WTC11 (cell line): ENCODE measurements at regions not wholly inside any gene's neighbourhood (a gene's known extent, or its start where the extent isn't known, plus 50 kb on each side); places are given as distances from the start of the nearest gene placed in this dataset.

Experiments used
- ATAC-seq: fragments of 200-7000 bp; cut with Tn5 transposase; 2 replicates; pipeline ENCODE4 v1.10.0; 2021; ENCODE audit warnings: mild to moderate bottlenecking, moderate library complexity
- CTCF ChIA-PET: fragments of 300-600 bp; sonication (Branson Sonifier 250); formaldehyde crosslinking; loops from one replicate; lab custom pipeline; 2021; ENCODE audit warnings: antibody characterized with exemption; lab: Charles Lee
- POLR2A ChIA-PET: fragments of 350-600 bp; sonication (Branson Sonifier 250); formaldehyde crosslinking; loops from one replicate; lab custom pipeline; 2021; ENCODE audit warnings: antibody characterized with exemption; lab: Charles Lee
- DNase-seq: peaks from one replicate; pipeline ENCODE4 v3.0.0; 2021; ENCODE audit warnings: low spot score
- H3K27ac Mint-ChIP-seq: 2 replicates; pipeline ENCODE4 v1.8.0; 2021; ENCODE audit warnings: mixed read lengths
- H3K27me3 Mint-ChIP-seq: 2 replicates; pipeline ENCODE4 v1.8.0; 2021; ENCODE audit warnings: low read depth, mild to moderate bottlenecking, moderate library complexity, mixed read lengths
- H3K36me3 Mint-ChIP-seq: 2 replicates; pipeline ENCODE4 v1.8.0; 2021; ENCODE audit warnings: mixed read lengths
- H3K4me1 Mint-ChIP-seq: 2 replicates; pipeline ENCODE4 v1.8.0; 2022; ENCODE audit warnings: mixed read lengths
- H3K4me3 Mint-ChIP-seq: 2 replicates; pipeline ENCODE4 v1.8.0; 2021; ENCODE audit warnings: mild to moderate bottlenecking, moderate library complexity, mixed read lengths
- H3K9me3 Mint-ChIP-seq: 2 replicates; pipeline ENCODE4 v1.8.0; 2021; ENCODE audit warnings: mixed read lengths
- ARID4B ChIP-seq: sonication (generic); formaldehyde crosslinking; IDR thresholded peaks from 2 replicates; pipeline ENCODE4 v1.8.0; 2023; ENCODE audit warnings: missing genetic modification reagents, mild to moderate bottlenecking, borderline replicate concordance
- ATF3 ChIP-seq: sonication (generic); formaldehyde crosslinking; conservative IDR thresholded peaks from 2 replicates; pipeline ENCODE4 v1.8.1; 2022; ENCODE audit warnings: mild to moderate bottlenecking, missing genetic modification reagents
- CDX4 ChIP-seq: fragments of 250-450 bp; sonication (Bioruptor Pico); IDR thresholded peaks from 2 replicates; pipeline ENCODE4 v1.9.0; 2021; ENCODE audit warnings: moderate library complexity, mild to moderate bottlenecking, inconsistent platforms, borderline replicate concordance
- CREB1 ChIP-seq: sonication (generic); formaldehyde crosslinking; IDR thresholded peaks from 2 replicates; pipeline ENCODE4 v1.8.0; 2023; ENCODE audit warnings: mild to moderate bottlenecking, missing genetic modification reagents
- ETV6 ChIP-seq: sonication (generic); formaldehyde crosslinking; IDR thresholded peaks from 2 replicates; pipeline ENCODE4 v1.8.1; 2022; ENCODE audit warnings: mild to moderate bottlenecking, missing genetic modification reagents
- FOXK1 ChIP-seq: sonication (generic); formaldehyde crosslinking; IDR thresholded peaks from 2 replicates; pipeline ENCODE4 v1.8.0; 2022; ENCODE audit warnings: mild to moderate bottlenecking, moderate library complexity, missing genetic modification reagents
- GRHL2 ChIP-seq: fragments of 250-450 bp; sonication (Bioruptor Pico); IDR thresholded peaks from 2 replicates; pipeline ENCODE4 v1.8.0; 2022; ENCODE audit warnings: mild to moderate bottlenecking, moderate library complexity; ENCODE audit not compliant: insufficient replicate concordance, severe bottlenecking
- HMGA2 ChIP-seq: fragments of 250-450 bp; sonication (Bioruptor Pico); IDR thresholded peaks from 2 replicates; pipeline ENCODE4 v1.4.0; 2021; ENCODE audit warnings: mild to moderate bottlenecking, moderate library complexity
- IRF2 ChIP-seq: sonication (generic); formaldehyde crosslinking; IDR thresholded peaks from 2 replicates; pipeline ENCODE4 v1.8.0; 2022; ENCODE audit warnings: low read depth, missing genetic modification reagents, borderline replicate concordance
- MLX ChIP-seq: sonication (generic); formaldehyde crosslinking; IDR thresholded peaks from 2 replicates; pipeline ENCODE4 v1.8.1; 2023; ENCODE audit warnings: mild to moderate bottlenecking, missing genetic modification reagents, moderate library complexity
- NFE2L1 ChIP-seq: sonication (generic); formaldehyde crosslinking; IDR thresholded peaks from 2 replicates; pipeline ENCODE4 v1.8.1; 2023; ENCODE audit warnings: missing genetic modification reagents
- NFYB ChIP-seq: sonication (generic); formaldehyde crosslinking; conservative IDR thresholded peaks from 2 replicates; pipeline ENCODE4 v1.8.0; 2022; ENCODE audit warnings: low read depth, missing genetic modification reagents
- RORB ChIP-seq: fragments of 250-450 bp; sonication (Bioruptor Pico); IDR thresholded peaks from 2 replicates; pipeline ENCODE4 v1.9.0; 2021; ENCODE audit warnings: mild to moderate bottlenecking
- SMAD3 ChIP-seq: sonication (generic); formaldehyde crosslinking; IDR thresholded peaks from 2 replicates; pipeline ENCODE4 v1.8.0; 2022; ENCODE audit warnings: missing genetic modification reagents, mild to moderate bottlenecking, borderline replicate concordance
- SP1 ChIP-seq: sonication (generic); formaldehyde crosslinking; conservative IDR thresholded peaks from 2 replicates; pipeline ENCODE4 v1.8.1; 2022; ENCODE audit warnings: missing genetic modification reagents
- ZBTB21 ChIP-seq: sonication (generic); formaldehyde crosslinking; IDR thresholded peaks from 2 replicates; pipeline ENCODE4 v1.8.1; 2023; ENCODE audit warnings: mild to moderate bottlenecking, missing genetic modification reagents, borderline replicate concordance
- ZBTB43 ChIP-seq: sonication (generic); formaldehyde crosslinking; IDR thresholded peaks from 2 replicates; pipeline ENCODE4 v1.8.1; 2023; ENCODE audit warnings: mild to moderate bottlenecking, missing genetic modification reagents
- ZNF263 ChIP-seq: sonication (generic); formaldehyde crosslinking; IDR thresholded peaks from 2 replicates; pipeline ENCODE4 v1.8.1; 2022; ENCODE audit warnings: low read depth, mild to moderate bottlenecking, moderate library complexity, missing genetic modification reagents
- ZNF423 ChIP-seq: fragments of 250-450 bp; sonication (Bioruptor Pico); IDR thresholded peaks from 2 replicates; pipeline ENCODE4 v2.1.2; 2022; ENCODE audit warnings: mild to moderate bottlenecking, moderate library complexity
- ZNF425 ChIP-seq: fragments of 250-450 bp; sonication (Bioruptor Pico); conservative IDR thresholded peaks from 2 replicates; pipeline ENCODE4 v1.9.0; 2021; ENCODE audit warnings: mild to moderate bottlenecking
- ZNF671 ChIP-seq: fragments of 250-450 bp; sonication (Bioruptor Pico); IDR thresholded peaks from 2 replicates; pipeline ENCODE4 v1.8.0; 2021; ENCODE audit warnings: mild to moderate bottlenecking
- ZSCAN18 ChIP-seq: fragments of 250-450 bp; sonication (Bioruptor Pico); IDR thresholded peaks from 2 replicates; pipeline ENCODE4 v2.1.2; 2022; ENCODE audit warnings: mild to moderate bottlenecking, moderate library complexity

- Mint-ChIP-seq H3K4me1 (no peaks in the 10 kb centered on the region), H3K4me3 (no peak overlapping the region), H3K27me3 (peaks cover 2% of the 10 kb centered on the region; the same call in 1 of the 2 replicates), H3K27ac (no peak overlapping the region), H3K36me3 (peaks cover 11% of the 10 kb centered on the region), H3K9me3 (peaks cover 55% of the 10 kb centered on the region)
- ChIA-PET POLR2A (no interaction called here), CTCF (no interaction called here)
- DNase-seq (no peak), ATAC-seq (no peak)
- TF ChIP-seq ETV6 (CRISPR knock-in tag) (no peak), NFYB (CRISPR knock-in tag) (no peak), ZBTB21 (CRISPR knock-in tag) (no peak), CREB1 (CRISPR knock-in tag) (no peak), ATF3 (CRISPR knock-in tag) (no peak), GRHL2 (CRISPR knock-in tag) (no peak), ZNF423 (CRISPR knock-in tag) (no peak)
Observed at GRCh38 chr3:5479229-5479799, 291.8 kb downstream of the EDEM1 start.

GRCh38 chr3:5480190-5480589 lies 292.7 kb downstream of the EDEM1 start:
- Mint-ChIP-seq H3K9me3 (peaks cover 54% of the 10 kb centered on the region), H3K4me1 (no peaks in the 10 kb centered on the region)
- no peak for ATAC-seq

More at GRCh38 chr3:5480190-5480589, 292.7 kb downstream of the EDEM1 start:
- Mint-ChIP-seq H3K27me3 (no peaks in the 10 kb centered on the region), H3K36me3 (peaks cover 6% of the 10 kb centered on the region), H3K4me3 (no peak overlapping the region), H3K27ac (no peak overlapping the region)
- DNase-seq, result no peak
- TF ChIP-seq IRF2 (CRISPR knock-in tag), result no peak
- no peak for TF ChIP-seq ZNF425 (CRISPR knock-in tag)
- TF ChIP-seq CDX4, result no peak
- TF ChIP-seq NFE2L1 (CRISPR knock-in tag), result no peak
- no peak for TF ChIP-seq RORB (CRISPR knock-in tag)
- no peak for TF ChIP-seq MLX (CRISPR knock-in tag)
- no peak for TF ChIP-seq ZBTB43
- no peak for TF ChIP-seq ARID4B
- no peak for TF ChIP-seq ZNF263 (CRISPR knock-in tag)
- TF ChIP-seq ZSCAN18, result no peak
- TF ChIP-seq SMAD3 (CRISPR knock-in tag), result no peak
- TF ChIP-seq SP1, result no peak
- TF ChIP-seq HMGA2 (CRISPR knock-in tag), result no peak
- no peak for TF ChIP-seq FOXK1 (CRISPR knock-in tag)
- no peak for TF ChIP-seq ZNF671 (CRISPR knock-in tag)
- ChIA-PET CTCF (no interaction called here), POLR2A (no interaction called here)
